ENCODE measurements at regions not wholly inside any gene's neighbourhood (a gene's known extent, or its start where the extent isn't known, plus 50 kb on each side); places are given as distances from the start of the nearest gene placed in this dataset.

DNA sequence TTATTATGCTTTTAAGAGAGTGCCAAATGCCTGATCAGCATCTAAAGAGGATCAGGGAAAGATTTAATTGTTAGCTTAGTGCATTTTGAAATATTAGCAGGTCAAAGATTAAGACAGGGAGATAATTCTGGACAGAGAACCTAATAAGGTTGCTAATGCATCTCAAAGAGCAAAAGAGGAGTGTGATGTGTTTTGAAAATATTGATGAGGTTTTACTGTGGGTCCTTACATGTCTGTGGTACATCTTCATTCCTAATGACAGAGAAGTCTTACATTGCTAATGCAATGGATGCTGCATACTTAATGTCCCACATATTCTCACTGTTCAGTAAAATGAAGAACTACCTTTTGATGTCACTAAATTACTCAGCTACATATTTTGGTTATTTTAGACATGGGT is 154.1 kb downstream of the TAF11L14 start:
- Histone ChIP-seq H4K20me1 (ENCODE audit: control insufficient read depth, extremely low read depth, insufficient read depth, low read length) (no peaks in the 10 kb centered on the region), H3K9me3 (ENCODE audit: control insufficient read depth, low read depth, low read length) (no peaks in the 10 kb centered on the region), H2AFZ (ENCODE audit: control insufficient read depth, low read length) (no peak overlapping the region), H3K4me3 (ENCODE audit: control insufficient read depth in 2 of 3, extremely low read depth in 1 of 3, insufficient read depth in 2 of 3, low read depth in 1 of 3, low read length in 3 of 3) (no peak overlapping the region), H3K27me3 (ENCODE audit: control insufficient read depth, extremely low read depth, insufficient read depth, low read length) (no peaks in the 10 kb centered on the region), H3K9ac (ENCODE audit: control insufficient read depth, extremely low read depth, insufficient read depth, low read length) (no peak overlapping the region), H3K9me1 (ENCODE audit: control insufficient read depth, extremely low read depth, insufficient read depth, low read length) (no peaks in the 10 kb centered on the region), H3K4me1 (ENCODE audit: control insufficient read depth, extremely low read depth, insufficient read depth, low read length) (no peaks in the 10 kb centered on the region), H3K27ac (ENCODE audit: control insufficient read depth, insufficient read depth, low read length) (no peak overlapping the region), H3K36me3 (ENCODE audit: control insufficient read depth in 2 of 2, extremely low read depth in 1 of 2, insufficient read depth in 2 of 2, low read length in 2 of 2) (no peaks in the 10 kb centered on the region), H3K4me2 (ENCODE audit: control insufficient read depth, extremely low read depth, insufficient read depth, low read depth, low read length) (no peak overlapping the region), H3K79me2 (ENCODE audit: control insufficient read depth, insufficient read depth, low read length) (no peaks in the 10 kb centered on the region)
- TF ChIP-seq, protein P1, sequence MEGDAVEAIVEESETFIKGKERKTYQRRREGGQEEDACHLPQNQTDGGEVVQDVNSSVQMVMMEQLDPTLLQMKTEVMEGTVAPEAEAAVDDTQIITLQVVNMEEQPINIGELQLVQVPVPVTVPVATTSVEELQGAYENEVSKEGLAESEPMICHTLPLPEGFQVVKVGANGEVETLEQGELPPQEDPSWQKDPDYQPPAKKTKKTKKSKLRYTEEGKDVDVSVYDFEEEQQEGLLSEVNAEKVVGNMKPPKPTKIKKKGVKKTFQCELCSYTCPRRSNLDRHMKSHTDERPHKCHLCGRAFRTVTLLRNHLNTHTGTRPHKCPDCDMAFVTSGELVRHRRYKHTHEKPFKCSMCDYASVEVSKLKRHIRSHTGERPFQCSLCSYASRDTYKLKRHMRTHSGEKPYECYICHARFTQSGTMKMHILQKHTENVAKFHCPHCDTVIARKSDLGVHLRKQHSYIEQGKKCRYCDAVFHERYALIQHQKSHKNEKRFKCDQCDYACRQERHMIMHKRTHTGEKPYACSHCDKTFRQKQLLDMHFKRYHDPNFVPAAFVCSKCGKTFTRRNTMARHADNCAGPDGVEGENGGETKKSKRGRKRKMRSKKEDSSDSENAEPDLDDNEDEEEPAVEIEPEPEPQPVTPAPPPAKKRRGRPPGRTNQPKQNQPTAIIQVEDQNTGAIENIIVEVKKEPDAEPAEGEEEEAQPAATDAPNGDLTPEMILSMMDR (optimal IDR thresholded peaks at IDR 0.05 in 1 of 3, IDR thresholded peaks at IDR 0.05 in 1 of 3, conservative IDR thresholded peaks at IDR 0.05 in 1 of 3; ENCODE audit: extremely low read depth in 1 of 3, insufficient read depth in 2 of 3, low read length in 3 of 3), result no peak
- TF ChIP-seq EZH2 (IDR thresholded peaks at IDR 0.05; ENCODE audit: low read length), result no peak
- dilution Hi-C loops (cut with MboI; ENCODE audit: extremely low pct_ligation_motif_present, low sequenced_read_pairs), result no loop called here
- DNase-seq (ENCODE audit: low read depth, low spot score) (no peak), FAIRE-seq (no peak)

DNA sequence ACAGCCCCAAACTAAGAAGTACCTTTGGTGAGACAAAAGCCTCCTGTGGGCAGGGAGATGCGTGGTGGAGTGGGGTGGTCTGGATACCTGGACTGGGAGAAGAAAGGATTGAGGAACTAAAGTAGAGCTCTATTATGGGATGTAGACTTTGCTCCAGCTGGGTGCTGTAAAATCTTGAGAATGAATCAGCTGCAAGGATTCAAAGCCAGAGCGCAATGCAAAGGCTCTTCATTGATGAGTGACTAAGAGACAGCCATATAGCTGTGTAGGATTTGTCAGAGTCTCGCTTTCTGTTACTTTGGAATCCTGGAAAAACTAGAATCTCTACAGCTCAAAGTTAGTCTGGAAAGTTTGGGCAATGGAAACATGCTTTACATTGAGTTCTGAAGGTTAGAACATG is 159.9 kb downstream of the TAF11L14 start:
- Histone ChIP-seq H3K9ac (ENCODE audit: control insufficient read depth, extremely low read depth, insufficient read depth, low read length) (no peak overlapping the region), H3K9me3 (ENCODE audit: control insufficient read depth, low read depth, low read length) (no peaks in the 10 kb centered on the region), H3K4me2 (ENCODE audit: control insufficient read depth, extremely low read depth, insufficient read depth, low read depth, low read length) (no peak overlapping the region), H4K20me1 (ENCODE audit: control insufficient read depth, extremely low read depth, insufficient read depth, low read length) (no peaks in the 10 kb centered on the region), H3K27ac (ENCODE audit: control insufficient read depth, insufficient read depth, low read length) (no peak overlapping the region), H3K79me2 (ENCODE audit: control insufficient read depth, insufficient read depth, low read length) (no peaks in the 10 kb centered on the region), H2AFZ (ENCODE audit: control insufficient read depth, low read length) (no peak overlapping the region), H3K27me3 (ENCODE audit: control insufficient read depth, extremely low read depth, insufficient read depth, low read length) (no peaks in the 10 kb centered on the region), H3K4me1 (ENCODE audit: control insufficient read depth, extremely low read depth, insufficient read depth, low read length) (peaks cover 13% of the 10 kb centered on the region), H3K9me1 (ENCODE audit: control insufficient read depth, extremely low read depth, insufficient read depth, low read length) (no peaks in the 10 kb centered on the region), H3K4me3 (ENCODE audit: control insufficient read depth in 2 of 3, extremely low read depth in 1 of 3, insufficient read depth in 2 of 3, low read depth in 1 of 3, low read length in 3 of 3) (no peak overlapping the region), H3K36me3 (ENCODE audit: control insufficient read depth in 2 of 2, extremely low read depth in 1 of 2, insufficient read depth in 2 of 2, low read length in 2 of 2) (no peaks in the 10 kb centered on the region)
- no peak for FAIRE-seq
- TF ChIP-seq EZH2 (IDR thresholded peaks at IDR 0.05; ENCODE audit: low read length), result no peak
- TF ChIP-seq, protein P1 (optimal IDR thresholded peaks at IDR 0.05 in 1 of 3, IDR thresholded peaks at IDR 0.05 in 1 of 3, conservative IDR thresholded peaks at IDR 0.05 in 1 of 3; ENCODE audit: extremely low read depth in 1 of 3, insufficient read depth in 2 of 3, low read length in 3 of 3), result no peak
- dilution Hi-C loops (cut with MboI; ENCODE audit: extremely low pct_ligation_motif_present, low sequenced_read_pairs), result no loop called here
- no peak for DNase-seq (ENCODE audit: low read depth, low spot score)
